K562 (cell line): ENCODE measurements at regions not wholly inside any gene's neighbourhood (a gene's known extent, or its start where the extent isn't known, plus 50 kb on each side); places are given as distances from the start of the nearest gene placed in this dataset.

Source experiments
- ATAC-seq: fragments of 200-7000 bp; cut with Tn5 transposase; 3 replicates; pipeline ENCODE4 v1.9.1; 2020; ENCODE audit warnings: moderate library complexity
- BruUV-seq: library from RNA; stranded (reverse); fragments of 400-500 nt; replicated peaks from 2 replicates; lab custom pipeline; 2021; lab: Mats Ljungman, UMichigan
- CTCF ChIA-PET: fragments of 300-600 bp; formaldehyde crosslinking; extraction: SDS; loops from one replicate; lab custom pipeline; 2021; ENCODE audit warnings: low intra/inter-chr PET ratio; lab: Yijun Ruan, JAX
- POLR2A ChIA-PET: fragments of 300-600, 350-650 bp; sonication (Branson Sonifier 250); formaldehyde crosslinking; extraction: SDS; loops from one replicate; lab custom pipeline; 2021; ENCODE audit warnings: antibody characterized with exemption, inconsistent platforms; lab: Yijun Ruan, JAX
- DNase-seq, 4 experiments: peaks; one replicate each; pipeline versions ENCODE4 v3.0.0 to v3.0.0-alpha.2; 2011 to 2018; ENCODE audit warnings: low spot score in 3 of 4, mixed read lengths in 3 of 4; ENCODE audit errors: extremely low read depth in 1 of 4
- FAIRE-seq: peaks from 2 replicates; lab custom pipeline; 2011; peaks lifted over from hg19 to GRCh38; lab: Jason Lieb, UNC
- H2AFZ ChIP-seq: 2 replicates; pipeline ENCODE4 v1.6.0; 2011; ENCODE audit warnings: low read depth, low read length, control low read depth, inconsistent platforms
- H3K27ac ChIP-seq: fragments of 200-600 bp; 3 replicates; pipeline ENCODE4 v1.8.0; 2011; ENCODE audit warnings: low read depth, mild to moderate bottlenecking, control low read depth, inconsistent platforms, low read length, moderate library complexity, mixed read lengths; ENCODE audit errors: extremely low read depth
- H3K27me3 ChIP-seq, 2 experiments: fragments of 300-600 bp in 1 of 2; 2 replicates in 1 of 2; 3 replicates in 1 of 2; pipeline versions ENCODE4 v1.6.0 to v1.8.0; 2011; ENCODE audit warnings: inconsistent platforms in 2 of 2, low read length in 2 of 2, mild to moderate bottlenecking in 1 of 2, mixed read lengths in 1 of 2, moderate library complexity in 1 of 2; ENCODE audit not compliant: control insufficient read depth in 2 of 2, insufficient read depth in 2 of 2
- H3K36me3 ChIP-seq: fragments of 300-600 bp; 3 replicates; pipeline ENCODE4 v1.8.0; 2011; ENCODE audit warnings: mild to moderate bottlenecking, low read length, inconsistent platforms; ENCODE audit not compliant: control insufficient read depth, insufficient read depth
- H3K4me1 ChIP-seq, 2 experiments: fragments of 200-600 bp in 1 of 2; replicated peaks in 1 of 2; 2 replicates in 1 of 2; 3 replicates in 1 of 2; pipeline versions ENCODE4 v1.5.1 to v1.8.0; 2011; ENCODE audit warnings: inconsistent platforms in 2 of 2, low read length in 2 of 2, mild to moderate bottlenecking in 1 of 2, mixed read lengths in 1 of 2, moderate library complexity in 1 of 2; ENCODE audit not compliant: control insufficient read depth in 2 of 2, insufficient read depth in 2 of 2
- H3K4me2 ChIP-seq: 2 replicates; pipeline ENCODE4 v1.6.1; 2011; ENCODE audit warnings: low read length, control low read depth, inconsistent platforms, mixed read lengths; ENCODE audit not compliant: insufficient read depth
- H3K4me3 ChIP-seq: fragments of 200-600 bp; sonication (generic), shearing (Covaris generic); 2 replicates; pipeline ENCODE4 v1.5.1; 2016; ENCODE audit warnings: control low read depth, inconsistent platforms
- H3K79me2 ChIP-seq: fragments of 200-600 bp; 3 replicates; pipeline ENCODE4 v1.8.0; 2011; ENCODE audit warnings: low read length, inconsistent platforms; ENCODE audit not compliant: control insufficient read depth, insufficient read depth
- H3K9ac ChIP-seq, 2 experiments: 2 replicates each; pipeline versions ENCODE4 v1.6.0 to v1.6.1; 2011; ENCODE audit warnings: low read depth in 2 of 2, low read length in 2 of 2, control low read depth in 1 of 2, inconsistent platforms in 1 of 2, mild to moderate bottlenecking in 1 of 2, mixed read lengths in 1 of 2; ENCODE audit not compliant: insufficient read depth in 1 of 2
- H3K9me1 ChIP-seq: one replicate; pipeline ENCODE4 v1.6.0; 2011; ENCODE audit warnings: inconsistent platforms, mild to moderate bottlenecking, low read length, moderate library complexity; ENCODE audit not compliant: control insufficient read depth, insufficient read depth
- H3K9me3 ChIP-seq: replicated peaks from 2 replicates; pipeline ENCODE4 v1.5.1; 2011; ENCODE audit warnings: low read depth, low read length, inconsistent platforms; ENCODE audit not compliant: control insufficient read depth, insufficient read depth
- H4K20me1 ChIP-seq: replicated peaks from 2 replicates; pipeline ENCODE4 v1.6.1; 2011; ENCODE audit warnings: low read length, inconsistent platforms, mixed read lengths; ENCODE audit not compliant: control insufficient read depth, insufficient read depth
- CBX8 ChIP-seq: fragments of 200-600 bp; sonication (generic); IDR thresholded peaks from 2 replicates; pipeline ENCODE4 v1.6.1; 2012; ENCODE audit warnings: borderline replicate concordance, mixed run types, low read depth, mild to moderate bottlenecking, moderate library complexity, mixed read lengths, low read length, control low read depth, inconsistent platforms; ENCODE audit not compliant: poor library complexity, severe bottlenecking; ENCODE audit errors: extremely low read depth
- CEBPG ChIP-seq, 3 experiments: fragments of 200-800 bp in 1 of 3; sonication (Bioruptor generic) in 1 of 3; sonication (generic) in 1 of 3; formaldehyde crosslinking in 1 of 3; IDR thresholded peaks in 2 of 3; conservative IDR thresholded peaks in 1 of 3; 2 replicates each; pipeline versions ENCODE4 v1.6.1 to v1.8.0; 2016 to 2022; ENCODE audit warnings: missing compliant biosample characterization in 2 of 3, missing genetic modification characterization in 2 of 3, mild to moderate bottlenecking in 1 of 3, missing genetic modification reagents in 1 of 3
- HBP1 ChIP-seq: fragments of 450-650 bp; formaldehyde crosslinking; IDR thresholded peaks from 2 replicates; pipeline ENCODE4 v1.4.0; 2022; ENCODE audit warnings: missing genetic modification characterization
- PBX2 ChIP-seq, 2 experiments: IDR thresholded peaks in 1 of 2; conservative IDR thresholded peaks in 1 of 2; 2 replicates each; pipeline ENCODE4 v1.6.1; 2016; ENCODE audit warnings: low read depth in 2 of 2, mild to moderate bottlenecking in 1 of 2, missing compliant biosample characterization in 1 of 2, missing genetic modification characterization in 1 of 2, moderate library complexity in 1 of 2
- POLR2B ChIP-seq: fragments of 450-650 bp; IDR thresholded peaks from 2 replicates; pipeline ENCODE4 v1.6.1; 2018; ENCODE audit warnings: low read depth; ENCODE audit not compliant: partially characterized antibody
- PURB ChIP-seq: sonication (generic); formaldehyde crosslinking; IDR thresholded peaks from 2 replicates; pipeline ENCODE4 v1.9.0; 2021; ENCODE audit warnings: low read depth, mild to moderate bottlenecking, missing genetic modification reagents
- ZNF124 ChIP-seq: sonication (generic); formaldehyde crosslinking; IDR thresholded peaks from 2 replicates; pipeline ENCODE4 v1.8.1; 2022; ENCODE audit warnings: missing genetic modification reagents
- WGBS: fragments of 100-300 bp; shearing (Covaris generic); methylation state at CpG from one replicate; pipeline ENCODE4 v1.1.6; 2016; ENCODE audit warnings: low coverage, mixed read lengths; ENCODE audit not compliant: insufficient coverage; ENCODE audit errors: missing lambda C conversion rate; 5-methylcytosine and 5-hydroxymethylcytosine counted together
- in situ Hi-C: fragments of 300-500 bp; cut with MboI; formaldehyde crosslinking; loops from 4 replicates; pipeline ENCODE4 v1.15.0; 2018; ENCODE audit warnings: inconsistent platforms, mixed read lengths
- intact Hi-C: fragments of 100-400 bp; cut with micrococcal nuclease; formaldehyde crosslinking; loops from 2 replicates; pipeline ENCODE4 v1.14.2; 2022

GRCh38 chr1:201759194-201759815, 69.7 kb upstream of the IPO9 start:
- FAIRE-seq (no peak), DNase-seq (no peak), ATAC-seq (no peak)
- no peaks in the 10 kb centered on the region for H3K79me2 ChIP-seq
- no peak overlapping the region for H3K4me2 ChIP-seq
- H3K4me1 ChIP-seq = no peaks in the 10 kb centered on the region
- 6% methylated on average over 3 of the region's 3 CpGs for WGBS
- no peak overlapping the region for H3K9ac ChIP-seq
- no TSS peak for BruUV-seq
- H3K27ac ChIP-seq = no peak overlapping the region
- no peaks in the 10 kb centered on the region for H3K36me3 ChIP-seq
- H3K27me3 ChIP-seq = peaks cover 4 to 7% of the 10 kb centered on the region in 2 experiments; a peak in 2 of 5 replicates
- no peak for TF ChIP-seq CEBPG (CRISPR knock-in tag; IDR thresholded peaks at IDR 0.05)
- TF ChIP-seq CEBPG (tag; conservative IDR thresholded peaks at IDR 0.05 in 1 of 2, IDR thresholded peaks at IDR 0.05 in 1 of 2) = 0 out of 4 replicates have a peak, but pooled peaks of 1 of the 2 experiments have one; percentile 30
- TF ChIP-seq ZNF124 (CRISPR knock-in tag) = no peak
- CTCF ChIA-PET = no interaction called here
- H3K9me1 ChIP-seq = no peaks in the 10 kb centered on the region
- no peak overlapping the region for H2AFZ ChIP-seq
- POLR2A ChIA-PET = interaction anchor here (0.6 to 1.1 kb wide), 3 partner anchors 18 to 192 kb away, joined by 3 to 4 read pairs (median 3); no protein-coding TSS in a partner anchor
- H3K9me3 ChIP-seq = no peaks in the 10 kb centered on the region
- intact Hi-C loops (no loop called here), in situ Hi-C loops (no loop called here)
- no peak overlapping the region for H3K4me3 ChIP-seq
- 0 out of 2 replicates have a peak, but pooled peaks cover 4% of the 10 kb centered on the region for H4K20me1 ChIP-seq

GRCh38 chr1:201760516-201760915, 68.4 kb upstream of the IPO9 start:
- Histone ChIP-seq H3K79me2 (no peaks in the 10 kb centered on the region), H3K9me1 (no peaks in the 10 kb centered on the region), H3K27me3 (peaks cover 4 to 7% of the 10 kb centered on the region in 2 experiments; a peak in 2 of 5 replicates), H3K36me3 (no peaks in the 10 kb centered on the region), H3K4me2 (no peak overlapping the region), H3K4me1 (no peaks in the 10 kb centered on the region), H3K9me3 (no peaks in the 10 kb centered on the region), H4K20me1 (0 out of 2 replicates have a peak, but pooled peaks cover 4% of the 10 kb centered on the region), H2AFZ (no peak overlapping the region)
- ChIA-PET POLR2A (interaction anchor here (0.8 to 1.7 kb wide), 4 partner anchors 12 to 31 kb away, joined by 3 to 4 read pairs (median 3); no protein-coding TSS in a partner anchor), CTCF (no interaction called here)
- no peak for FAIRE-seq
- no TSS peak for BruUV-seq
- DNase-seq = no peak
- WGBS = 16% methylated on average over 1 of the region's 1 CpG
- in situ Hi-C loops = no loop called here
- intact Hi-C loops = no loop called here
- TF ChIP-seq POLR2B = no peak
- TF ChIP-seq CBX8 = no peak
- no peak for TF ChIP-seq HBP1 (CRISPR knock-in tag)
- TF ChIP-seq PURB = no peak
- no peak for TF ChIP-seq PBX2 (CRISPR knock-in tag; IDR thresholded peaks at IDR 0.05; ENCODE audit: low read depth)
- no peak for TF ChIP-seq PBX2 (tag; conservative IDR thresholded peaks at IDR 0.05; ENCODE audit: low read depth)
- TF ChIP-seq, all 486 proteins: peak for 0
- no peak for ATAC-seq
- no peak overlapping the region for H3K4me3 ChIP-seq
- no peak overlapping the region for H3K9ac ChIP-seq
- no peak overlapping the region for H3K27ac ChIP-seq
